Neuronal stem cell (in vitro differentiated cells): ENCODE measurements at regions not wholly inside any gene's neighbourhood (a gene's known extent, or its start where the extent isn't known, plus 50 kb on each side); places are given as distances from the start of the nearest gene placed in this dataset.

Experiments used
- DNase-seq: peaks from one replicate; pipeline ENCODE4 v3.0.0-alpha.2; 2013; ENCODE audit warnings: low spot score
- H2AFZ ChIP-seq: one replicate; pipeline ENCODE4 v1.6.1; 2013; ENCODE audit warnings: mild to moderate bottlenecking, low read length, inconsistent platforms
- H2AK5ac ChIP-seq: 2 replicates; pipeline ENCODE4 v1.6.1; 2013; ENCODE audit warnings: low read depth, mild to moderate bottlenecking, inconsistent platforms, low read length, moderate library complexity, mixed read lengths
- H2BK120ac ChIP-seq: 2 replicates; pipeline ENCODE4 v1.6.1; 2013; ENCODE audit warnings: low read depth, mild to moderate bottlenecking, inconsistent platforms, low read length, moderate library complexity, mixed read lengths
- H2BK12ac ChIP-seq: one replicate; pipeline ENCODE4 v1.6.1; 2013; ENCODE audit warnings: low read length, inconsistent platforms
- H2BK15ac ChIP-seq: 2 replicates; pipeline ENCODE4 v1.6.1; 2013; ENCODE audit warnings: mild to moderate bottlenecking, low read length, inconsistent platforms, mixed read lengths
- H2BK5ac ChIP-seq: one replicate; pipeline ENCODE4 v1.6.1; 2013; ENCODE audit warnings: inconsistent platforms, mild to moderate bottlenecking, low read length, moderate library complexity
- H3K14ac ChIP-seq: one replicate; pipeline ENCODE4 v1.6.1; 2013; ENCODE audit warnings: low read length, inconsistent platforms
- H3K18ac ChIP-seq: 2 replicates; pipeline ENCODE4 v1.6.1; 2013; ENCODE audit warnings: low read length, inconsistent platforms
- H3K23ac ChIP-seq: 2 replicates; pipeline ENCODE4 v1.6.1; 2013; ENCODE audit warnings: low read depth, mild to moderate bottlenecking, mixed read lengths, low read length, inconsistent platforms; ENCODE audit not compliant: poor library complexity
- H3K27ac ChIP-seq: replicated peaks from 3 replicates; pipeline ENCODE4 v1.5.1; 2013; ENCODE audit warnings: low read length, inconsistent platforms
- H3K27me3 ChIP-seq, 3 experiments: 2 replicates each; pipeline ENCODE4 v1.6.1; 2013; ENCODE audit warnings: low read length in 3 of 3, mild to moderate bottlenecking in 2 of 3, inconsistent platforms in 1 of 3, low read depth in 1 of 3, mixed read lengths in 1 of 3, moderate library complexity in 1 of 3; ENCODE audit not compliant: control insufficient read depth in 3 of 3, insufficient read depth in 3 of 3
- H3K36me3 ChIP-seq, 2 donors: replicated peaks in 1 of 2; 2 replicates each; pipeline ENCODE4 v1.6.1; 2013; ENCODE audit warnings: low read length in 2 of 2; ENCODE audit not compliant: control insufficient read depth in 2 of 2, insufficient read depth in 2 of 2
- H3K4ac ChIP-seq: 2 replicates; pipeline ENCODE4 v1.6.1; 2013; ENCODE audit warnings: inconsistent platforms, mild to moderate bottlenecking, low read length, moderate library complexity
- H3K4me1 ChIP-seq, 2 donors: 1 replicate in 1 of 2; 2 replicates in 1 of 2; pipeline ENCODE4 v1.6.1; 2013; ENCODE audit warnings: low read length in 2 of 2, low read depth in 1 of 2; ENCODE audit not compliant: control insufficient read depth in 2 of 2, insufficient read depth in 1 of 2
- H3K4me2 ChIP-seq: one replicate; pipeline ENCODE4 v1.6.1; 2013; ENCODE audit warnings: mild to moderate bottlenecking, low read length, inconsistent platforms; ENCODE audit not compliant: insufficient read depth, poor library complexity, severe bottlenecking
- H3K4me3 ChIP-seq, 2 donors: 2 replicates each; pipeline ENCODE4 v1.5.1; 2013; ENCODE audit warnings: low read length in 2 of 2, mild to moderate bottlenecking in 2 of 2, inconsistent platforms in 1 of 2, moderate library complexity in 1 of 2
- H3K79me1 ChIP-seq: one replicate; pipeline ENCODE4 v1.6.1; 2013; ENCODE audit warnings: low read depth, mild to moderate bottlenecking, inconsistent platforms, low read length, moderate library complexity
- H3K9ac ChIP-seq: one replicate; pipeline ENCODE4 v1.6.1; 2013; ENCODE audit warnings: mild to moderate bottlenecking, low read depth, low read length, inconsistent platforms; ENCODE audit not compliant: poor library complexity
- H3K9me3 ChIP-seq, 2 donors: replicated peaks in 1 of 2; 2 replicates each; pipeline versions ENCODE3 to v1.6.1; 2013; ENCODE audit warnings: low read length in 2 of 2, mild to moderate bottlenecking in 2 of 2, inconsistent platforms in 1 of 2, low read depth in 1 of 2, mixed read lengths in 1 of 2, moderate library complexity in 1 of 2; ENCODE audit not compliant: control insufficient read depth in 2 of 2, insufficient read depth in 1 of 2
- H4K8ac ChIP-seq: one replicate; pipeline ENCODE4 v1.6.1; 2013; ENCODE audit warnings: low read depth, mild to moderate bottlenecking, inconsistent platforms, low read length, moderate library complexity
- H4K91ac ChIP-seq: one replicate; pipeline ENCODE4 v1.6.1; 2013; ENCODE audit warnings: low read length, low read depth, mild to moderate bottlenecking, inconsistent platforms; ENCODE audit not compliant: poor library complexity
- WGBS, 2 donors: extraction: QIAGEN DNeasy Blood & Tissue Kit; methylation state at CpG; one replicate each; pipeline ENCODE4 v1.1.7; 2013; ENCODE audit warnings: missing lambda C conversion rate in 2 of 2, mixed read lengths in 1 of 2; ENCODE audit not compliant: insufficient read length in 2 of 2, insufficient replicate concordance in 1 of 2; ENCODE audit errors: extremely low coverage in 2 of 2; 5-methylcytosine and 5-hydroxymethylcytosine counted together

DNA sequence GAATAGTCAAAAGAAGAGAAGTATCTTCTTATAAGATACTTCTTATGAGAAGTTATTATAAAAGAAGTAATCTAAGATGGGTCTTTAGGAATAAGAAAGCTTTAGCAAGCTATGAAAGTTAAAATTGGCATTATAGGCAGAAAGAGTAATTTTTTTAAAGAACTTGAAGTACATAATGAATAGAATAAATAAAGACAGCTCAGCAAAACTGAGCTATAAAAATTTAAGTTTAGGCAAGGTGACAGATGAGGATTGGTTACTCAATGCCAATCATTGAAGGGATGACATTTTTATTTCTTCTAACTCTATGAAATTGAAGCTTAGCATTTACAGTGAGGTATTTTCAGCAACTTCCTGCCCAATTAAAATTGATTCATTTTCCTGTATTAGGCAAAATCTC, 966.8 kb downstream of the BRINP3 start:
- H3K27ac ChIP-seq: no peak overlapping the region
- H2AFZ ChIP-seq: no peak overlapping the region
- no peak overlapping the region for H3K4me3 ChIP-seq
- no peak for DNase-seq
- H2AK5ac ChIP-seq: no peak overlapping the region
- no peaks in the 10 kb centered on the region for H3K79me1 ChIP-seq
- no peaks in the 10 kb centered on the region for H3K27me3 ChIP-seq
- H3K36me3 ChIP-seq: no peaks in the 10 kb centered on the region
- H2BK5ac ChIP-seq: no peak overlapping the region
- no peak overlapping the region for H3K23ac ChIP-seq
- H2BK12ac ChIP-seq: no peak overlapping the region
- no peak overlapping the region for H3K4ac ChIP-seq
- no peak overlapping the region for H4K8ac ChIP-seq
- H3K4me1 ChIP-seq: peaks cover 3 to 5% of the 10 kb centered on the region in 2 donors
- no peak overlapping the region for H2BK120ac ChIP-seq
- no peaks in the 10 kb centered on the region for H3K9me3 ChIP-seq
- no peak overlapping the region for H3K14ac ChIP-seq
- H2BK15ac ChIP-seq: no peak overlapping the region
- no peak overlapping the region for H4K91ac ChIP-seq
- no peak overlapping the region for H3K9ac ChIP-seq
- no peak overlapping the region for H3K4me2 ChIP-seq
- no peak overlapping the region for H3K18ac ChIP-seq

GRCh38 chr1:189513091-189513490, 964.6 kb downstream of the BRINP3 start:
- H3K4ac ChIP-seq: no peak overlapping the region
- no peak overlapping the region for H3K4me3 ChIP-seq
- H2BK5ac ChIP-seq: no peak overlapping the region
- H2BK15ac ChIP-seq: no peak overlapping the region
- H3K14ac ChIP-seq: no peak overlapping the region
- H3K9ac ChIP-seq: no peak overlapping the region
- no peak overlapping the region for H3K4me2 ChIP-seq
- no peak overlapping the region for H4K91ac ChIP-seq
- H3K18ac ChIP-seq: no peak overlapping the region
- no peaks in the 10 kb centered on the region for H3K79me1 ChIP-seq
- no peak overlapping the region for H2BK120ac ChIP-seq
- no peak overlapping the region for H2BK12ac ChIP-seq
- H2AK5ac ChIP-seq: no peak overlapping the region
- no peaks in the 10 kb centered on the region for H3K9me3 ChIP-seq
- no CpG with 5 or more reads among the region's 6 CpGs for WGBS, 2 donors
- H3K27ac ChIP-seq: no peak overlapping the region
- H2AFZ ChIP-seq: peak overlapping the region; percentile 87
- H4K8ac ChIP-seq: no peak overlapping the region
- H3K4me1 ChIP-seq: peaks cover 3 to 5% of the 10 kb centered on the region in 2 donors
- no peaks in the 10 kb centered on the region for H3K27me3 ChIP-seq
- H3K36me3 ChIP-seq: no peaks in the 10 kb centered on the region
- no peak overlapping the region for H3K23ac ChIP-seq
- no peak for DNase-seq

DNA sequence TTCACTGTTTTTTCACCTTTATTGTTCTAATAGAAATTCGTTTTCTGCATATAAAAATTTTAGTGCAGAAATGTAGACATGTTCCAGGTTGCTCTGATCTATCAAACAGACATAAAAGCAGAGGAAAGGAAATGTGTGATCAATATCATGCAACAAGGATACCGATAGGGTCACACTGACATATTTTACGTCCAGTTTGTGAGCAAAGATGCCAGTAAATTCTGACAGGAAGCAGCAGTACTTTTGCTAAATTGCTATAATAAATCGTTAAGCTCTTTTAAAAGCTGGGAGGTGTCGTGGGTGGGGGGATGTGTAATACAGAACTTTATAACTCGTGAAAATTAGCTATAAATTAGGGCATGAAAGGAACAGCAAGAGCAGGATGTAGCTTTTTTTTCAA, 955.2 kb downstream of the BRINP3 start:
- H2AK5ac ChIP-seq: no peak overlapping the region
- H3K23ac ChIP-seq: no peak overlapping the region
- H3K14ac ChIP-seq: no peak overlapping the region
- H2BK5ac ChIP-seq: no peak overlapping the region
- no peaks in the 10 kb centered on the region for H3K79me1 ChIP-seq
- H3K4ac ChIP-seq: no peak overlapping the region
- H3K4me1 ChIP-seq: no peaks in the 10 kb centered on the region
- H3K18ac ChIP-seq: no peak overlapping the region
- H3K27ac ChIP-seq: no peak overlapping the region
- no peak overlapping the region for H2AFZ ChIP-seq
- H3K36me3 ChIP-seq: no peaks in the 10 kb centered on the region
- H3K9me3 ChIP-seq: no peaks in the 10 kb centered on the region
- H3K4me3 ChIP-seq: no peak overlapping the region
- no peaks in the 10 kb centered on the region for H3K27me3 ChIP-seq
- no peak overlapping the region for H2BK120ac ChIP-seq
- H2BK15ac ChIP-seq: no peak overlapping the region
- H3K4me2 ChIP-seq: no peak overlapping the region
- no peak for DNase-seq
- H3K9ac ChIP-seq: no peak overlapping the region
- no peak overlapping the region for H4K91ac ChIP-seq
- no peak overlapping the region for H4K8ac ChIP-seq
- H2BK12ac ChIP-seq: no peak overlapping the region
- WGBS, 2 donors: no CpG with 5 or more reads among the region's 6 CpGs

DNA sequence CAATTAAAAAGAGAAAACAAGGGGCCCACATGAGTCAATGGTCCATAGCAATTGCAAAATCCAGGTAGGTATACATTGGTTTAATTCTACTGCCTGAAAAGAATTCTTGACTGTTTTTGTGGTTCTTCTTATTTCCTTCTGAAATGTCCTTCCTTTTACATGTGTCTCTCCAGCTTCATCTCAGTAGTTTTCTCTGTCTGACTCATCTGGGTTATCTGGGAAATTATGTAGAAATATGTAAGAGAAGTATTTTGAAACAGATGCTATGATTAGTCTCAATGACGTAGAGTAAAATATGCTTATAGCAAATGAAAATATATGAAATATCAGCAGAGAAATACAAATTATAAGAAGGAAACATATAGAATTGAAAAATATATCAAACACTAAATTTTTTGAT, 953.2 kb downstream of the BRINP3 start:
- no peak overlapping the region for H3K14ac ChIP-seq
- no peak overlapping the region for H3K9ac ChIP-seq
- no peak overlapping the region for H2BK5ac ChIP-seq
- no peak overlapping the region for H3K23ac ChIP-seq
- no CpG with 5 or more reads among the region's 1 CpG for WGBS, 2 donors
- H3K27ac ChIP-seq: no peak overlapping the region
- no peak overlapping the region for H3K4me2 ChIP-seq
- no peak overlapping the region for H3K4ac ChIP-seq
- H4K91ac ChIP-seq: no peak overlapping the region
- no peak overlapping the region for H2AK5ac ChIP-seq
- H2BK12ac ChIP-seq: no peak overlapping the region
- H3K79me1 ChIP-seq: no peaks in the 10 kb centered on the region
- no peak overlapping the region for H4K8ac ChIP-seq
- H3K36me3 ChIP-seq: no peaks in the 10 kb centered on the region
- no peak for DNase-seq
- no peaks in the 10 kb centered on the region for H3K27me3 ChIP-seq
- H2BK120ac ChIP-seq: no peak overlapping the region
- H2BK15ac ChIP-seq: no peak overlapping the region
- no peak overlapping the region for H3K4me3 ChIP-seq
- H2AFZ ChIP-seq: no peak overlapping the region
- no peak overlapping the region for H3K18ac ChIP-seq
- H3K4me1 ChIP-seq: no peaks in the 10 kb centered on the region
- H3K9me3 ChIP-seq: no peaks in the 10 kb centered on the region
